ENCODE measurements at regions not wholly inside any gene's neighbourhood (a gene's known extent, or its start where the extent isn't known, plus 50 kb on each side); places are given as distances from the start of the nearest gene placed in this dataset.
"Not testable (repeated sequence)": the region's sequence is repeated elsewhere in the genome, so short reads cannot be mapped to it uniquely, and the experiment has no call there.

DNA sequence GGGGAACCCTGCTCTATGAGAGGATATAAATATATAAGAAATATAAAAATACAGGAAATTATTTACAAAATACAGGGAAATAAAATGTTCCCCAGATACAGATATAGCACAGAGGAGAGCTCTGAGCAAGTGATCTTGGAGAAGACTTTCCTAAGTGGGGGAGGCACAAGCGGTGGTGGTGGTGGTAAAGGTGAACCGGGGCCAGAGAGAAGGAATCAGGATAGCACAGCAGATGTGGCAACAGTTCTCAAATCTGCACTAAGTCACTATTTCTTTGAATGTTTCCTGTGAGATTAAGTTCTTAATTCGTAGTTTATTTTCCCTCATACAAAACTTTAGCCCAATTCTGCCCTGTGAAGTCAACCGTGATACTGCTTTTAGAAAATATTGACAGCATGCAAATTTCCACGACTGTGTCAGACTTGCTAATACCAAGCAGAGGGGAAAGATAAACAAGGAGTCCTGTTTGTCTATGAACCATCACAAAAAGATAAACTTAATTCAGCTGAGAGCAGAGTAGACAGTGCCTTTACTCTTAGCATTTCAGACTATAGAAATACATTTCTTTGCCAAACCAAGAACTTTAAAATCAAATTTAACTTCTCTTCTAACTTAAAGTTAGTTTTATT is 237.5 kb upstream of the POGK start:
- Histone ChIP-seq H3K27ac (no peak overlapping the region), H3K27me3 (no peaks in the 10 kb centered on the region), H3K4me1 (no peaks in the 10 kb centered on the region), H3K36me3 (no peaks in the 10 kb centered on the region), H3K4me3 (no peak overlapping the region), H3K9me3 (no peaks in the 10 kb centered on the region)
- 77% methylated on average over 5 of the region's 5 CpGs for WGBS
- TF ChIP-seq EP300 (IDR thresholded peaks at IDR 0.05) (no peak), POLR2AphosphoS5 (IDR thresholded peaks at IDR 0.05) (no peak), POLR2A (IDR thresholded peaks at IDR 0.05) (no peak)
- TF ChIP-seq, protein P1, sequence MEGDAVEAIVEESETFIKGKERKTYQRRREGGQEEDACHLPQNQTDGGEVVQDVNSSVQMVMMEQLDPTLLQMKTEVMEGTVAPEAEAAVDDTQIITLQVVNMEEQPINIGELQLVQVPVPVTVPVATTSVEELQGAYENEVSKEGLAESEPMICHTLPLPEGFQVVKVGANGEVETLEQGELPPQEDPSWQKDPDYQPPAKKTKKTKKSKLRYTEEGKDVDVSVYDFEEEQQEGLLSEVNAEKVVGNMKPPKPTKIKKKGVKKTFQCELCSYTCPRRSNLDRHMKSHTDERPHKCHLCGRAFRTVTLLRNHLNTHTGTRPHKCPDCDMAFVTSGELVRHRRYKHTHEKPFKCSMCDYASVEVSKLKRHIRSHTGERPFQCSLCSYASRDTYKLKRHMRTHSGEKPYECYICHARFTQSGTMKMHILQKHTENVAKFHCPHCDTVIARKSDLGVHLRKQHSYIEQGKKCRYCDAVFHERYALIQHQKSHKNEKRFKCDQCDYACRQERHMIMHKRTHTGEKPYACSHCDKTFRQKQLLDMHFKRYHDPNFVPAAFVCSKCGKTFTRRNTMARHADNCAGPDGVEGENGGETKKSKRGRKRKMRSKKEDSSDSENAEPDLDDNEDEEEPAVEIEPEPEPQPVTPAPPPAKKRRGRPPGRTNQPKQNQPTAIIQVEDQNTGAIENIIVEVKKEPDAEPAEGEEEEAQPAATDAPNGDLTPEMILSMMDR (IDR thresholded peaks at IDR 0.05), result no peak
- no peak for DNase-seq (ENCODE audit: low spot score in 2 of 2)

DNA sequence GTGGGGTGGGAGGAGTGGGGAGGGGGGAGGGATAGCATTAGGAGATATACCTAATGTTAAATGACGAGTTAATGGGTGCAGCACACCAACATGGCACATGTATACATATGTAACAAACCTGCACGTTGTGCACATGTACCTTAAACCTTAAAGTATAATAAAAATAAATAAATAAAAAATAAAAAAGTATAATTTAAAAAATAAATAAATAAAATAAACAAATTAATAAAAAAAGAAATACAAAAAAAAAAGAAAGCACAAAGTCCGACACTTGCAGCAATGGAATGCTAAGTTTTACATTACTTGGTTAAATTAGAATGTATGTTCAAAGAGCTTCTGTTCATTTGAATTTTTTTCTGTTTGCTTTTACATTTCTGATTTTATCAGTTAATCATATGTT is 236.5 kb upstream of the POGK start:
- not testable (repeated sequence) for H3K4me3 ChIP-seq; H3K9me3 ChIP-seq; H3K27ac ChIP-seq; H3K4me1 ChIP-seq; H3K36me3 ChIP-seq; DNase-seq (ENCODE audit: low spot score in 2 of 2); H3K27me3 ChIP-seq
- 86% methylated on average over 3 of the region's 3 CpGs for WGBS

DNA sequence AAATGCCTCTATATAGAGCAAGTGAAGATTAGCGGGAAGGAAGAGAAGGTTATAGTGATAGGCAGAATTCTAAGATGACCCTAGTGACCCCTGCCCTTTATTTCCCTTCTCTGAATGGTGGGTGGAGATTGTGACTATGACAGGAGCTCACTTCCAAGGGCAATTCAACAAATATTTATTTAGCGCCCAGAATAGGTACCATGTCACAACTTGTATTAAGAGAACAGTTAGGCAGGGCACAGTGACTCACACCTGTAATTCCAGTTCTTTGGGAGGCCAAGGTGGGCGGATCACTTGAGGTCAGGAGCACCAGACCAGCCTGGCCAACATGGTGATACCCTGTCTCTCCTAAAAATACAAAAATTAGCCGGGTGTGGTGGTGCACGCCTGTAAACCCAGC is 236.0 kb upstream of the POGK start:
- WGBS, result 81% methylated on average over 5 of the region's 5 CpGs
- no peak for TF ChIP-seq EP300 (IDR thresholded peaks at IDR 0.05)
- TF ChIP-seq, protein P1 (IDR thresholded peaks at IDR 0.05), result no peak
- no peak for TF ChIP-seq POLR2A (IDR thresholded peaks at IDR 0.05)
- TF ChIP-seq POLR2AphosphoS5 (IDR thresholded peaks at IDR 0.05), result no peak
- Histone ChIP-seq H3K36me3 (no peaks in the 10 kb centered on the region), H3K27ac (no peak overlapping the region), H3K4me1 (no peaks in the 10 kb centered on the region), H3K4me3 (no peak overlapping the region), H3K27me3 (no peaks in the 10 kb centered on the region), H3K9me3 (no peaks in the 10 kb centered on the region)
- DNase-seq (ENCODE audit: low spot score in 2 of 2), result no peak

DNA sequence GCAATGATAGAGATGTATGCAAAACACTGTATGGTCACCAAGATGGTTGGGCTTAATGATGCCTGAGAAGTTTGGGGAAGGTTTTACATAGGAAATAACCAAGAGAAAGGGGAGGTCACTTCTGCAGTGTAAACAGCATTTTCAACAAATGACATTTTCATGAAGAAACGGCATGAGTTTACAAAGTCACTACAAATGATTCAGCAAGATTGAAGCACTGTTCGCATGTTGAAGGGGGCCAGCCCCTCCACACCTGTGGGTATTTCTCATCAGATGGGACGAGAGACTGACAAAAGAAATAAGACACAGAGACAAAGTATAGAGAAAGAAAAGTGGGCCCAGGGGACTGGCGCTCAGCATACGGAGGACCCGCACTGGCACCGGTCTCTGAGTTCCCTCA is 234.1 kb upstream of the POGK start:
- Histone ChIP-seq H3K4me3 (no peak overlapping the region), H3K9me3 (no peaks in the 10 kb centered on the region), H3K4me1 (no peaks in the 10 kb centered on the region), H3K36me3 (no peaks in the 10 kb centered on the region), H3K27ac (no peak overlapping the region), H3K27me3 (no peaks in the 10 kb centered on the region)
- 87% methylated on average over 7 of the region's 7 CpGs for WGBS
- no peak for DNase-seq (ENCODE audit: low spot score in 2 of 2)
- no peak for TF ChIP-seq POLR2AphosphoS5 (IDR thresholded peaks at IDR 0.05)
- no peak for TF ChIP-seq EP300 (IDR thresholded peaks at IDR 0.05)
- TF ChIP-seq, protein P1 (IDR thresholded peaks at IDR 0.05), result no peak
- TF ChIP-seq POLR2A (IDR thresholded peaks at IDR 0.05), result no peak

DNA sequence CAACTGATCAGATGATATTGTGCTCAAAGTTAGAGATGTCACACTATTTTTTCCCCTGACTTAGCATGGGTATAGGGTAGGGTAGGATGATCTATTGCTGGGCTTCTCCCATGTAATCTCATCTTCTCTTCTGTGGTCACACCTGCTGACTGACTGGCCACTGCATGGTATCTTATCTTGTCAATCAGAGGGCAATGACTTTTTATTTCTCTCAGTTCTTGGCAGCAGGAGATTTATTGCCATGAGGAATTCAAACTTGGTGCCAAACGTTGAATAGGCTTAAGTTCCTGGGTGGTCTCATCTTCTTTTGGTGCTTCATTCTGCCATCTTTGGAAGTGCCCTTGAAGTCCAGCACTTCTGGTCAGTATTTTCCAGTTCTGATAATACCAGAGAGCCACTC is 226.4 kb upstream of the POGK start:
- H3K27ac ChIP-seq, result no peak overlapping the region
- H3K4me1 ChIP-seq, result no peaks in the 10 kb centered on the region
- no peak overlapping the region for H3K4me3 ChIP-seq
- TF ChIP-seq, protein P1 (IDR thresholded peaks at IDR 0.05), result no peak
- no peak for TF ChIP-seq EP300 (IDR thresholded peaks at IDR 0.05)
- no peak for DNase-seq (ENCODE audit: low spot score in 2 of 2)
- 20% methylated on average over 1 of the region's 1 CpG for WGBS
- H3K27me3 ChIP-seq, result no peaks in the 10 kb centered on the region
- no peaks in the 10 kb centered on the region for H3K9me3 ChIP-seq
- no peaks in the 10 kb centered on the region for H3K36me3 ChIP-seq

DNA sequence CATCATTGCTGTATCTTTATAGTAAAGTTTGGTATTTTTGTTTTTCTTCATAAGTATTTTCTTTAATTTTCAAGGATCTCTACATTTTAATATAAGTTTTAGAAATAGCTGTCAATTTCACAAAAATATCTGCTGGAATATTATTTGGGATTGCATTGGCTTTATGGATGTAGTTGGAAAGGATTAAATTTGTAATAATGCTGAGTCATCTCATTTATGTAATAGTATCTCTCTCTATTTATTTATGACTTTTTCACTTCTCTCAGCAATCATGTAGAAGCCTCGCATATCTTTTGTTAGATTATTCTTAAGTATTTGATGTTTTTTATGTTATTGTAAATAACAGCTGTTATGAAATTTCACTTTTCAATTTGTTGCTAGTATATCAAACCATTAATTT is 223.1 kb upstream of the POGK start:
- Histone ChIP-seq H3K27ac (no peak overlapping the region), H3K36me3 (no peaks in the 10 kb centered on the region), H3K4me1 (no peaks in the 10 kb centered on the region), H3K9me3 (no peaks in the 10 kb centered on the region), H3K27me3 (no peaks in the 10 kb centered on the region), H3K4me3 (no peak overlapping the region)
- no peak for DNase-seq (ENCODE audit: low spot score in 2 of 2)
- 68% methylated on average over 1 of the region's 1 CpG for WGBS
- TF ChIP-seq EP300 (IDR thresholded peaks at IDR 0.05) (no peak), POLR2A (IDR thresholded peaks at IDR 0.05) (no peak), POLR2AphosphoS5 (IDR thresholded peaks at IDR 0.05) (no peak)
- TF ChIP-seq, protein P1 (IDR thresholded peaks at IDR 0.05), result no peak
